Upper lobe of right lung (tissue), 1 donor: ENCODE measurements at regions not wholly inside any gene's neighbourhood (a gene's known extent, or its start where the extent isn't known, plus 50 kb on each side); places are given as distances from the start of the nearest gene placed in this dataset.

Source experiments
- ATAC-seq: fragments of 200-7000 bp; cut with Tn5 transposase; one replicate; pipeline ENCODE4 v1.9.1; 2020; ENCODE audit warnings: mild to moderate bottlenecking, moderate library complexity
- DNase-seq: peaks from one replicate; pipeline ENCODE4 v3.0.0-alpha.2; 2020
- H3K27ac ChIP-seq: fragments of 200-600 bp; one replicate; pipeline ENCODE4 v1.8.0; 2022
- H3K27me3 ChIP-seq: fragments of 200-600 bp; one replicate; pipeline ENCODE4 v1.8.0; 2022; ENCODE audit warnings: mild to moderate bottlenecking
- H3K36me3 ChIP-seq: fragments of 200-600 bp; one replicate; pipeline ENCODE4 v1.8.0; 2022
- H3K4me1 ChIP-seq: fragments of 200-600 bp; one replicate; pipeline ENCODE4 v1.8.0; 2022
- H3K4me3 ChIP-seq: fragments of 200-600 bp; one replicate; pipeline ENCODE4 v1.8.0; 2022; ENCODE audit warnings: mild to moderate bottlenecking
- H3K9me3 ChIP-seq: fragments of 200-600 bp; one replicate; pipeline ENCODE4 v1.8.0; 2022
- intact Hi-C: fragments of 100-400 bp; cut with DNase I; formaldehyde crosslinking; loops from one replicate; pipeline ENCODE4 v1.11.0; 2022
- TF ChIP-seq, protein P1 (sequence below): fragments of 200-600 bp; IDR thresholded peaks from one replicate; pipeline ENCODE4 v1.8.0; 2022; ENCODE audit warnings: antibody characterized with exemption
- donor health status: DM: no; HTN: yes; CAD: no; lungs with severe emphysema.

DNA sequence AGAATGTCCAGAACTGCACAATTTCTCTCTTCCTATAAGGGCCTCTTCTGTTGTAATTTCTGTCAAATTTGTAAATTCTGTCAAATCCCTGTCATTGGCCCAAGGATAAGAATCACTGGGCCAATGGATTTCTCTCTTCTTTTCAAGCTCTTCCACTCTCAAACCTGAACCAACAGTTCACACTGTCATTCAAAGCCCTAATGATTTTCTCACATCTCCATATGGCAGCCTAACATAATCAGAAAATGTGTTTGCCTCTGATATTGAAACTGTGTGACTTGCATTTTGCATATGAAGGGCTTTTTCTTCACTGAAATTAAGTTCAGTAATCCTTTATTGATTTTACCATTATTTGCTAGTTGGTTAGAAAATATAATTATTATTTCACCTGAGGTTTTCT is 1349.1 kb downstream of the FSTL5 start:
- no peaks in the 10 kb centered on the region for H3K27me3 ChIP-seq
- TF ChIP-seq, protein P1, sequence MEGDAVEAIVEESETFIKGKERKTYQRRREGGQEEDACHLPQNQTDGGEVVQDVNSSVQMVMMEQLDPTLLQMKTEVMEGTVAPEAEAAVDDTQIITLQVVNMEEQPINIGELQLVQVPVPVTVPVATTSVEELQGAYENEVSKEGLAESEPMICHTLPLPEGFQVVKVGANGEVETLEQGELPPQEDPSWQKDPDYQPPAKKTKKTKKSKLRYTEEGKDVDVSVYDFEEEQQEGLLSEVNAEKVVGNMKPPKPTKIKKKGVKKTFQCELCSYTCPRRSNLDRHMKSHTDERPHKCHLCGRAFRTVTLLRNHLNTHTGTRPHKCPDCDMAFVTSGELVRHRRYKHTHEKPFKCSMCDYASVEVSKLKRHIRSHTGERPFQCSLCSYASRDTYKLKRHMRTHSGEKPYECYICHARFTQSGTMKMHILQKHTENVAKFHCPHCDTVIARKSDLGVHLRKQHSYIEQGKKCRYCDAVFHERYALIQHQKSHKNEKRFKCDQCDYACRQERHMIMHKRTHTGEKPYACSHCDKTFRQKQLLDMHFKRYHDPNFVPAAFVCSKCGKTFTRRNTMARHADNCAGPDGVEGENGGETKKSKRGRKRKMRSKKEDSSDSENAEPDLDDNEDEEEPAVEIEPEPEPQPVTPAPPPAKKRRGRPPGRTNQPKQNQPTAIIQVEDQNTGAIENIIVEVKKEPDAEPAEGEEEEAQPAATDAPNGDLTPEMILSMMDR, result no peak
- no peaks in the 10 kb centered on the region for H3K36me3 ChIP-seq
- intact Hi-C loops, result no loop called here
- no peak overlapping the region for H3K27ac ChIP-seq
- H3K9me3 ChIP-seq, result no peaks in the 10 kb centered on the region
- ATAC-seq (no peak), DNase-seq (no peak)
- no peak overlapping the region for H3K4me3 ChIP-seq
- H3K4me1 ChIP-seq, result no peaks in the 10 kb centered on the region

DNA sequence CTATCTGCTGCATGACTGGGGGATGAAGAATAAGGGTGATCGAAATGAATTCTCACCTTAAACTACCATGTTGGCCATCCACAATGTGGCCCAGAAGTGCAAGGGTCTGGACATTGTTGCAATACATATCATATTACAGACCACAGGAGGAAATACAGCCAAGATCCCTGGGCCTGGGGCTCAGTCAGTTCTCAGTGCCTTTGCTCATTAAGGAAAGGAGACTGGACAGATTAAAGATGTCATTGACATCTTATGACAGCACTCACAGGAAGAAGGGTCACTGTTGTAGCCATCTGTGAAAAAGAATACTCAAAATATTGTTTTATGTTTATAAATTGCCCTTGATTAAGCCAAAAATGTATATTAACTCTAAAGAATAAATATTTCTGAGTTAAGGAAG is 1345.2 kb downstream of the FSTL5 start:
- intact Hi-C loops, result no loop called here
- Histone ChIP-seq H3K4me3 (no peak overlapping the region), H3K27me3 (no peaks in the 10 kb centered on the region), H3K4me1 (no peaks in the 10 kb centered on the region), H3K27ac (no peak overlapping the region), H3K9me3 (no peaks in the 10 kb centered on the region), H3K36me3 (no peaks in the 10 kb centered on the region)
- DNase-seq (no peak), ATAC-seq (no peak)
- TF ChIP-seq, protein P1, result no peak

GRCh38 chr4:160819791-160820190 is 1344.0 kb downstream of the FSTL5 start:
- Histone ChIP-seq H3K9me3 (no peaks in the 10 kb centered on the region), H3K36me3 (no peaks in the 10 kb centered on the region), H3K4me1 (no peaks in the 10 kb centered on the region), H3K27me3 (no peaks in the 10 kb centered on the region), H3K4me3 (no peak overlapping the region), H3K27ac (no peak overlapping the region)
- DNase-seq, result no peak
- no peak for ATAC-seq
- intact Hi-C loops, result no loop called here
- TF ChIP-seq, protein P1, result no peak

GRCh38 chr4:160824481-160824880 is 1339.3 kb downstream of the FSTL5 start:
- no peak for ATAC-seq

DNA sequence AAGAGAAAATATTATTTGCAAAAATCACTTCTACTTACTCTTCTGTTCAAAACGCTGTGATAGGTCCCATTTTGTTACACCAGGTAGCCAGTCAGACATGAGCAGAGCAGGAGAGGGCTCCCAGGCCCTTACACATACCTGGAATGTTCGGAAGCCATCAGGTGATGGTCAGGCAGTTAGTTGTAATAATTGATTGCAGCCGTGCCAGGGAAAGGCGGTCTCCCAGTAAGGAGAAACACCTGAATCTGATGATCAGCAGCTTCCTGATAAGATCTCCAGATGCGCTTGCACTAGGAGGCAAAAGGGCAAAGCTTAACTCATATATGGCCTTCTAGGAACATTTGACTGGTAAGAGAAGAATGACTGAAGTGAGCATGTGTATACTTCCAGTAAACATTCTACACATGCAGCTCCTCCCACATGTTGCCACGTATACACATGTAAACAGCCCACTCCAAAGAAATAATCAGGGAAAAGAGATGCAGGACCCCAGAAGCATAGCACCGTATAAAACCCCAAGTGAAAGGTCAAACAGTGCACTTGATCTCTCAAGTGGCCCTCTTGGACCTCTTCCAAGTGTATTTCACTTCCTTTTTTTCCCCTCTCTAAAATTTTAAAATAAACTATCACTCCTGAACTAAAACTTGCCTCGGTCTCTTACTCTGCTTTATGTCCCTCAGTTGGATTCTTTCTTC is 1338.0 kb downstream of the FSTL5 start:
- no peak for DNase-seq
- no peak overlapping the region for H3K27ac ChIP-seq
- H3K36me3 ChIP-seq, result no peaks in the 10 kb centered on the region
- no peaks in the 10 kb centered on the region for H3K27me3 ChIP-seq
- H3K9me3 ChIP-seq, result no peaks in the 10 kb centered on the region
- TF ChIP-seq, protein P1, result no peak
- no peak overlapping the region for H3K4me3 ChIP-seq
- no peaks in the 10 kb centered on the region for H3K4me1 ChIP-seq
- intact Hi-C loops, result no loop called here
- no peak for ATAC-seq

More at GRCh38 chr4:160824481-160824880, 1339.3 kb downstream of the FSTL5 start:
- H3K9me3 ChIP-seq, result no peaks in the 10 kb centered on the region
- H3K27me3 ChIP-seq, result no peaks in the 10 kb centered on the region
- TF ChIP-seq, protein P1, result no peak
- no peak overlapping the region for H3K4me3 ChIP-seq
- no peaks in the 10 kb centered on the region for H3K36me3 ChIP-seq
- no peaks in the 10 kb centered on the region for H3K4me1 ChIP-seq
- H3K27ac ChIP-seq, result no peak overlapping the region
- intact Hi-C loops, result no loop called here
- no peak for DNase-seq

DNA sequence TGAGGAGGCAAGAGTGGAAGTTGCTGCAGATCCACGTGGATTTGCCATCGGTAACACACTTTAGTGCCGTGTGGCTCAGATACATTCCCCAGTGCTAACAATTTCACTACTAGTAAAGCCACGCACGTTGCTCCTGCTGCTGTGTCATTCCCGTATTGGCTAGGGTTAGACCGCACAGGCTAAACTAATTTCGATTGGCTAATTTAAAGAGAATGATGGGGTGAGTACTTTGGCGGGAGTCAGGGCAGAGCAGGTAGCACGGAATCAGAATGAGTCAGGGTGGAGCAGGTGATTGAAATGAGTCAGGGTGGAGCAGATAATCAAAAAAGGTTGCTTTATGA is 1337.5 kb downstream of the FSTL5 start:
- H3K27me3 ChIP-seq, result no peaks in the 10 kb centered on the region
- H3K27ac ChIP-seq, result no peak overlapping the region
- no peak for DNase-seq
- ATAC-seq, result no peak
- H3K4me1 ChIP-seq, result no peaks in the 10 kb centered on the region
- H3K4me3 ChIP-seq, result no peak overlapping the region
- TF ChIP-seq, protein P1, result no peak
- intact Hi-C loops, result no loop called here
- no peaks in the 10 kb centered on the region for H3K36me3 ChIP-seq
- no peaks in the 10 kb centered on the region for H3K9me3 ChIP-seq
